ENCODE measurements at regions not wholly inside any gene's neighbourhood (a gene's known extent, or its start where the extent isn't known, plus 50 kb on each side); places are given as distances from the start of the nearest gene placed in this dataset.

GRCh38 chr4:163582703-163583102, 88.2 kb downstream of the TMA16 start:
- DNase-seq, result no peak

- DNase-seq, result no peak
Measured at GRCh38 chr4:163587867-163588266, 93.4 kb downstream of the TMA16 start.

- no peak for DNase-seq
Measured at GRCh38 chr4:163588532-163588931, 94.0 kb downstream of the TMA16 start.

- DNase-seq, result no peak
Measured at GRCh38 chr4:163590103-163590502, 95.6 kb downstream of the TMA16 start.

- DNase-seq, result no peak
Measured at GRCh38 chr4:163590619-163591264, 96.3 kb downstream of the TMA16 start.

GRCh38 chr4:163591614-163592020, 97.1 kb downstream of the TMA16 start:
- DNase-seq, result no peak

- DNase-seq, result no peak
Measured at GRCh38 chr4:163592212-163592611, 97.7 kb downstream of the TMA16 start.

- no peak for DNase-seq
Measured at GRCh38 chr4:163595580-163595979, 101.1 kb downstream of the TMA16 start.

GRCh38 chr4:163598028-163598427, 103.5 kb downstream of the TMA16 start:
- no peak for DNase-seq

GRCh38 chr4:163598489-163598888, 104.0 kb downstream of the TMA16 start:
- DNase-seq, result no peak

GRCh38 chr4:163600727-163601126, 106.2 kb downstream of the TMA16 start:
- DNase-seq, result no peak

- DNase-seq, result no peak
Measured at GRCh38 chr4:163603257-163603656, 108.8 kb downstream of the TMA16 start.

GRCh38 chr4:163606896-163607691, 112.6 kb downstream of the TMA16 start:
- DNase-seq, result no peak

GRCh38 chr4:163609019-163609418, 114.5 kb downstream of the TMA16 start:
- no peak for DNase-seq

- DNase-seq, result no peak
Measured at GRCh38 chr4:163610648-163611047, 116.2 kb downstream of the TMA16 start.

- DNase-seq, result no peak
Measured at GRCh38 chr4:163611182-163611581, 116.7 kb downstream of the TMA16 start.

- no peak for DNase-seq
Measured at GRCh38 chr4:163611784-163612445, 117.4 kb downstream of the TMA16 start.

GRCh38 chr4:163612762-163613161, 118.3 kb downstream of the TMA16 start:
- DNase-seq, result no peak

GRCh38 chr4:163613383-163613782, 118.9 kb downstream of the TMA16 start:
- DNase-seq, result no peak

- DNase-seq, result no peak
Measured at GRCh38 chr4:163614866-163615265, 120.4 kb downstream of the TMA16 start.

GRCh38 chr4:163618845-163619244, 124.4 kb downstream of the TMA16 start:
- no peak for DNase-seq

- DNase-seq, result no peak
Measured at GRCh38 chr4:163620738-163621137, 126.2 kb downstream of the TMA16 start.

- no peak for DNase-seq
Measured at GRCh38 chr4:163621821-163622220, 127.3 kb downstream of the TMA16 start.
